ENCODE measurements at regions not wholly inside any gene's neighbourhood (a gene's known extent, or its start where the extent isn't known, plus 50 kb on each side); places are given as distances from the start of the nearest gene placed in this dataset.

DNA sequence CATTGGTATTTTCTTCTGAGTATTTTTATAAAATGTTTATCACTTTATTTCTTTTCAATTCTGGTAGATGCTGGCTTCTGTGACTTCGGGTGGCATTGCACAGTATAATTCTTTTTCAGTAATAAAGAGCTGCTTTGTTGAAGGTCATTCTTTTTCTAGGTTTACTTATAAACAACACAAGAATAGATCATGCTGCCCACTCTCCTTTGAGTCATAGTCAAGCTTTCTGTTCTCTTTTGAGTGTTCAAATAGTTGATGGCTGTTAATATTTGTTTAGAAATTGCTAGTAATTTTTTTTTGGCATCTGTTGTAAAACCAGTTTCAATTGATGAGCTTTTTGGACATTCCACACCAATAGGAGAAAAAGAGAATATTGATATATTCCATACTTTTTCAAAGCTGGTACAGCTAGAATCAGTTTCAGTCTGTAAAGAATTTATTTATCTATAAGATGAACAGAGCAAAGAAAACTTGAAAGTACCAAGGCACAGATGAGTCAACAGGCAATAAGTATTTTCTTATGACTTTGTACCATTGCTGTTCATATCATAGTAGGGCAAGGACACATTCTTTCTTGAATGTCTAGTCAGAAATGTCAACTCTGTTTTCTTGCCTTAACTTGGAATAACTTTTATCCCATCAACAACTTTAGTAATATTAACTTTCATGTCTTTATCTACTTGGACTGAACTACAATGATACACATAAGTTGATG lies 513.0 kb upstream of the SEL1L start:
- DNase-seq (ENCODE audit: low read depth in 1 of 2, low spot score in 2 of 2), result no peak
- Histone ChIP-seq H3K27me3 (replicated peaks) (no peaks in the 10 kb centered on the region), H3K9me3 (replicated peaks) (no peaks in the 10 kb centered on the region; the same call in none of the 2 replicates), H3K4me3 (no peak overlapping the region), H3K4me1 (replicated peaks) (no peaks in the 10 kb centered on the region), H3K36me3 (no peaks in the 10 kb centered on the region), H3K27ac (no peak overlapping the region)

DNA sequence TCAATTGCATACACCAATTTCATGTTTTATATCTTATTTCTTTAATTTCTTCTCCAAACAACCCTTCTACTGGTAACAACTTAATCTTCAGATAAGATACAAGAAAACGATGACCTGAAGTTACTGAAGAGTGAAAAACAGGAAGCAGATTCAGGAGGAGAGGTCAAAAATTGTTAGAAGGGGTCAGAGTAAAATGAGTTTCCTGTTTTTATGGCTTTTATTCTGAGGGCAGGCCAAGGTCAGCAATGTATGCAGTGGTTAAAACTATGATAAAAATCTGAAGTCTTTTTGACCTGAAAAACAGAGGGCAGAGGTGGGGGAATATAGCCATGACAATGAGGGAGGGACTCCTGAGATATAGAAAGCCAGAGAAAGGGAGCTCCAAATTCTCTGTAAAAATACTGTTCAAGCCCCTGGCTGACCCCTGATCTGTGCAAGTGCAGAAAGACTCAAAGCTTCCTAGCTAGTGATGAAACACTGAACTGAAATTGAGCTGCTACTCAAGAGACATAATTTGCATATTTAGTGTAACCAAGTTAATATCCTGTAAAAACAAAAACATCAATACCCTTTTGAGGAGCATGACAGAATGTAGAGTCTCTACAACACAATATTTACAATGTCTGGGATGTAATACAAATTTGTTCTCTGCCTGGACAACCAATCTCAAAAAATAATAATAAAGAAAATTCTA lies 514.3 kb upstream of the SEL1L start:
- DNase-seq (ENCODE audit: low read depth in 1 of 2, low spot score in 2 of 2), result no peak
- H3K9me3 ChIP-seq (replicated peaks), result no peaks in the 10 kb centered on the region; the same call in none of the 2 replicates
- no peak overlapping the region for H3K27ac ChIP-seq
- no peaks in the 10 kb centered on the region for H3K36me3 ChIP-seq
- H3K4me3 ChIP-seq, result no peak overlapping the region
- no peaks in the 10 kb centered on the region for H3K4me1 ChIP-seq (replicated peaks)
- no peaks in the 10 kb centered on the region for H3K27me3 ChIP-seq (replicated peaks)

DNA sequence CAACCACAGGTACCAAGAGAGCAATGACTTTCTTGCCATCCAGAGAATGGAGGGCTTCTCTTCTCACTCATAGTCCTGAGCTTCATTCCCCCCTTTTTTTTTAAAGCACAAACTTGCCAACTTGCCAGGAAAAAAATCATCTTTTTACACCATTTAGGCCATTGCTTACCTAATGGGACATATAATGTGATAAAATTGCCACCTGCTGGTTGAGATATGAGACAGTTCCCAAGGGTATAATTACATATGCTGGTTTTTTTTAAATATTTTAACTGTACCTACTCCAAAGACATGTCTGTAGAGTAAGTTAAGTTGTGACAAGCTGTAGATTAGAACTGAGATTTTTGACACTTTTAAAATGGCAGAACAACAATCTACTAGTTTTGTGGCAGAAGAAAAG lies 519.1 kb upstream of the SEL1L start:
- no peak for DNase-seq (ENCODE audit: low read depth in 1 of 2, low spot score in 2 of 2)
- Histone ChIP-seq H3K27me3 (replicated peaks) (no peaks in the 10 kb centered on the region), H3K4me3 (no peak overlapping the region), H3K36me3 (no peaks in the 10 kb centered on the region), H3K4me1 (replicated peaks) (no peaks in the 10 kb centered on the region), H3K9me3 (replicated peaks) (no peaks in the 10 kb centered on the region), H3K27ac (no peak overlapping the region)

DNA sequence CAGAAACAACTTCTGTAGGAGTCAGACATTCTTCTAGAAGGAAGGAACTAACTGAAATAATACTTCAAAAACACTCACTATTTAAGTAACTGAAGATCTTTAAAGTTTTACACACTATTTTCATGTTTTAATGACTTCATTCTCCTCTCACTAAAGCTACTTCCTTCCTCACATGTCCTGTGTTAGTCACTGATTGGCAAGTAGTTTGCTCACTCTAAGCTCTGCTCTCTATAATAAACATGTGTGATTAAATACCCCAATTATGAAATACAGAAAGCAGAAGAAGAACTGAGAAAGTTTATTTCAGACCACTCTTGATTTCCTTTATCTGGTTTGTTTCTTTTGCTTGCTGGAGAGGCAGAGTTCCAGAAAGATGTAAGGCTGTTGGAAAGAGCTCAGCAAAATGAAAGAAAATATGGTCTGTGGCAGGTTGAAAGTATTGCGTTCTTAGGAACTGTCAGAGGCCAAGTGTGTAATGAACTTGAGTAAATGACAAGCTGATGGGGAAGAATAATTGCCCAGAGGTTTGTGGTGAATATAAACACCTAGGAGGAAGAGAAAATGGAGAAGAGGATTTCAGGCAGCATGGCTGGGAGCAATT lies 522.0 kb upstream of the SEL1L start:
- Histone ChIP-seq H3K27me3 (replicated peaks) (no peaks in the 10 kb centered on the region), H3K36me3 (no peaks in the 10 kb centered on the region), H3K9me3 (replicated peaks) (0 out of 2 replicates have a peak, but pooled peaks cover 2% of the 10 kb centered on the region), H3K27ac (no peak overlapping the region), H3K4me1 (replicated peaks) (no peaks in the 10 kb centered on the region), H3K4me3 (no peak overlapping the region)
- DNase-seq (ENCODE audit: low read depth in 1 of 2, low spot score in 2 of 2), result no peak

DNA sequence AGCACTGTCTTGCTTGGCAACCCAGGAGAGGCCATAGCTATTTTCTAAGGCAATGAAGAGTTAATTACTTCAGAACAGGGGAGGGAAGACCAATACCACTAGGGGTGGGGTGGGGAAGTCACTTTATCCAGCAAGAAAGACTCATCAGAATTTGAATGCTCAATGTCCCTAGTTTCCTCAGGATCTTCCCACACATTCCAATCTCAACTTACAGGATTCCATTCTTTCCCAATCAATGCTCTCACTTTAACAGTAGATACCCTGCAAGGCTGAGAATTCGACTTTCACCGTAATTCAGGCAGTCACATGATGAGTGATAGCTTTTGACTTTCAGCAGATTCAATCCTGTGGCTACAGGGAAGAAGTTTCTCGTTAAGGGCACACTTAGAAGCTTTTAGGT lies 526.6 kb upstream of the SEL1L start:
- no peaks in the 10 kb centered on the region for H3K27me3 ChIP-seq (replicated peaks)
- H3K27ac ChIP-seq, result no peak overlapping the region
- no peak overlapping the region for H3K4me3 ChIP-seq
- H3K9me3 ChIP-seq (replicated peaks), result 0 out of 2 replicates have a peak, but pooled peaks cover 2% of the 10 kb centered on the region
- no peak for DNase-seq (ENCODE audit: low read depth in 1 of 2, low spot score in 2 of 2)
- H3K4me1 ChIP-seq (replicated peaks), result no peaks in the 10 kb centered on the region
- no peaks in the 10 kb centered on the region for H3K36me3 ChIP-seq

DNA sequence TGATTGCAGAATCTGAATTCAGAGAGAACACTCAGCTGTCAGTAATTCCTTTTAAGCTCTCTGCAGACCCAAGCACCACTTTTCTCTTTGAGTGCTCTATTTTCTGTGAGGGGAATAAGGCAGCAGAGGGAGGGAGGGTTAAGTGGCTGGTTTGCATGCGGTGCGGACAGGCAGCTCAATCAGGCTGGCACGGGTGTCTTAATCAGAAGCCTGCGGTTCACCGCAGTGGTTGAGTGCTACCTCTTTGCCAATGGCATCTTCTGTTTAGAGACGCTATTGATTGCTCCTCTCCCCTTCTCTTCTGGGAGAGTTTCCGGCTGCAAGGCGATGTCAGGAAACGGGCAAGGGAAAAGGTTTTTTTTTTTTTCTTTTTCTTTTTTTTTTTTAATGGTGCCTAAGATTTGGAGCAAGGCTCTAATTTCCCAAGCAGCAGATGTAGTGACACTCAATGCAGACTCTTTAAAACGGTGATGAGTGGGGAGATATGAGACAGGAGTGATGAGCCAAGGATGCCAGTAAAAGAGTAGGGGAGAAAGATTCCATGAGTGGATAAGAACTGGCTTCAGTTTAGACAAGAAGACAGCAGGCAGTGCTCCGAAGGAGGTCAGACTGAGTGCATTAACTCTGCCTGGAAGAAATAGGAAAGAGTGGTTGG lies 533.7 kb upstream of the SEL1L start:
- Histone ChIP-seq H3K27ac (no peak overlapping the region), H3K4me1 (replicated peaks) (no peaks in the 10 kb centered on the region), H3K9me3 (replicated peaks) (0 out of 2 replicates have a peak, but pooled peaks cover 2% of the 10 kb centered on the region), H3K4me3 (no peak overlapping the region), H3K27me3 (replicated peaks) (no peaks in the 10 kb centered on the region), H3K36me3 (no peaks in the 10 kb centered on the region)
- no peak for DNase-seq (ENCODE audit: low read depth in 1 of 2, low spot score in 2 of 2)

DNA sequence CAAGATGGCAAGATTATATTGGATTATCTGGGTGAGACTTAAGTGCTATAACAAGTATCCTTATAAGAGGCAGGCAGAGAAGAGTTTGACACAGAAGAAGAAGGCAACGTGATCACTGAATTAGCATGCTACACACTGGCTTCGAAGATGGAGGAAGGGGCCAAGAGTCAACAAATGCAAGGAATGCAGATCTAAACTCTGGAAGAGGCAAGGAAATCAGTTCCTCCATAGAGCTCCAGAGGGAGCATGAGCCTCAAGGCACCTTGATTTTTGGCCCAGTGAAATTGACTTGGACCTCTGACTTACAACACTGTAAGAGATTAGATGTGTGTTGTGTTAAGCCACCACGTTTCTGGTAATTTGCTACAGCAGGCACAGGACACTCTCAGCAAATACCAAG lies 536.4 kb upstream of the SEL1L start:
- Histone ChIP-seq H3K27me3 (replicated peaks) (no peaks in the 10 kb centered on the region), H3K36me3 (no peaks in the 10 kb centered on the region), H3K4me1 (replicated peaks) (no peaks in the 10 kb centered on the region), H3K9me3 (replicated peaks) (0 out of 2 replicates have a peak, but pooled peaks cover 2% of the 10 kb centered on the region), H3K27ac (no peak overlapping the region), H3K4me3 (no peak overlapping the region)
- DNase-seq (ENCODE audit: low read depth in 1 of 2, low spot score in 2 of 2), result no peak

DNA sequence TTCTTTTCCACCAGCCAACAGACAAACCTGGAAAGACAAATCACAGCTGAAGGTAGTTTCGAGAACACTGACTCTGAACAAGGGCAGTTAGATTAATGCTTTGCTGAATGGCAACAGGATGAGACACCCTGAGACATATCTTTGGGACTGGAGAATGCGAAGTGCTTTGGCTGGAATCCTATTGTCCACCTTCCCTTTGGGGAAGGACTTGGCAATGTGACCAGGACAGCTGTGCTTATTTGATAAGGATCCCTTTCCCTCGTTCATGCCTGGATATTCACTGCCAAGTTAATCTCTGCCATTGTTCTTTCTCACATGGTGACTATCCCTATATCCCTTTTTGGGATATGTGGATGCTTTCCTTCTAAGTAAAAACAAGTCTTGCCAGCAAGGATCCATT lies 537.1 kb upstream of the SEL1L start:
- H3K4me3 ChIP-seq, result no peak overlapping the region
- no peaks in the 10 kb centered on the region for H3K27me3 ChIP-seq (replicated peaks)
- H3K27ac ChIP-seq, result no peak overlapping the region
- no peak for DNase-seq (ENCODE audit: low read depth in 1 of 2, low spot score in 2 of 2)
- H3K9me3 ChIP-seq (replicated peaks), result 0 out of 2 replicates have a peak, but pooled peaks cover 2% of the 10 kb centered on the region
- no peaks in the 10 kb centered on the region for H3K4me1 ChIP-seq (replicated peaks)
- no peaks in the 10 kb centered on the region for H3K36me3 ChIP-seq

DNA sequence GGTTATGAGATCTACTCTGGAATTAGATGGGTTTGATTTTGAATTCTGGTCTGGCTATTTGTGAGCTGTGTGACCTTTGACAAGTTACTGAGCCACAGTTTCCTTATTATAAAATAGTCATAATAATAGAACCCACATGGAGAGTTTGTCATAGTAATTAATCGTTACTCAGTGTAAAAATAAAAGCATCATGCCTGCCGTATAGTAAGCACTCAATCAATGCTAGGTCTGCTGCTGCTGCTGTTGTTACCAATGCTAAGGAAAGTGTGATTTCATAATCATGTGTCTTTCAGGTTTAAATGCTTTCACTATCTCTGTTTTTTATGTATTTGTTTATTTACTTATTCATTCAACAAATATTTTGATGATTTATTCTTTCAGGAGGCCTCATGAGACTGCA lies 539.9 kb upstream of the SEL1L start:
- Histone ChIP-seq H3K27me3 (replicated peaks) (no peaks in the 10 kb centered on the region), H3K9me3 (replicated peaks) (0 out of 2 replicates have a peak, but pooled peaks cover 2% of the 10 kb centered on the region), H3K27ac (no peak overlapping the region), H3K4me3 (no peak overlapping the region), H3K36me3 (no peaks in the 10 kb centered on the region), H3K4me1 (replicated peaks) (no peaks in the 10 kb centered on the region)
- no peak for DNase-seq (ENCODE audit: low read depth in 1 of 2, low spot score in 2 of 2)

DNA sequence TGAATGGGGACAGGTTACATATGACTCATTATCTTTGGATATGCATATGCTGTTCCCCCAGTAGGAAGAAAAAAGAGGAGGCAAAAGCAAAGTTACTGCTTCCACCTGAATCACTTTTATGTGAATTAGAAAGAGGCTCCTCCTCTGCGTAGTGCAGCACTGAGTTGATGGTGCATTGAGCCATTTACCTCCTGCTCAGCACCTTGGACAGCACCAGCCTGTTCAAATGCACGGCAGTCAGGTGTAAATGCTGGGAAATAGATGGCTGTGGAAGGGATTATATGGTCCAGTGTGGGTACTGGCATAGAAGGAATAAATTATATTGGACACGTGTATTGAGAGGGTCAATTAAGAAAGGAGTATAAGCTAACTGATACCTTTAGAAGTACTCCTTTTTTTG lies 541.9 kb upstream of the SEL1L start:
- Histone ChIP-seq H3K36me3 (no peaks in the 10 kb centered on the region), H3K27me3 (replicated peaks) (no peaks in the 10 kb centered on the region), H3K4me1 (replicated peaks) (no peaks in the 10 kb centered on the region), H3K27ac (no peak overlapping the region), H3K4me3 (no peak overlapping the region), H3K9me3 (replicated peaks) (no peaks in the 10 kb centered on the region)
- DNase-seq (ENCODE audit: low read depth in 1 of 2, low spot score in 2 of 2), result no peak

DNA sequence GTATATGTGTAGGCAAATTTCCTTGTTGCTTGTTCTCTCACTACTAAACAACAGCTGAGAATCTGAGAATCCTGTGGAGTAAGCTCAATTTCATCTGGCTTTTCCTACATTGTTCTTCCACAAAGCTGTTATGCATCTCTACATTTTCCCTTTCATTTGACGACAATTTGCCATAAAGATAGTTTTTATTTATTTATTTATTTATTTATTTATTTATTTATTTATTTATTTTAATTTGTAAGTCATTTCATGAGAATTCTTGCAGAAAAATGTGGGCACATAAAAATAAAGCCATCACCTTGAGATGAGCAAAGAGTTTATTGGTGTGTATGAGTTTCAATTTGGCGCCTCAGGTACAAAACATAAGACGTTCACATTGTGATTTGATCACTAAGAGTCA lies 545.9 kb upstream of the SEL1L start:
- no peak overlapping the region for H3K4me3 ChIP-seq
- no peak for DNase-seq (ENCODE audit: low read depth in 1 of 2, low spot score in 2 of 2)
- no peak overlapping the region for H3K27ac ChIP-seq
- no peaks in the 10 kb centered on the region for H3K27me3 ChIP-seq (replicated peaks)
- H3K4me1 ChIP-seq (replicated peaks), result no peaks in the 10 kb centered on the region
- H3K9me3 ChIP-seq (replicated peaks), result no peaks in the 10 kb centered on the region; the same call in 1 of the 2 replicates
- no peaks in the 10 kb centered on the region for H3K36me3 ChIP-seq

DNA sequence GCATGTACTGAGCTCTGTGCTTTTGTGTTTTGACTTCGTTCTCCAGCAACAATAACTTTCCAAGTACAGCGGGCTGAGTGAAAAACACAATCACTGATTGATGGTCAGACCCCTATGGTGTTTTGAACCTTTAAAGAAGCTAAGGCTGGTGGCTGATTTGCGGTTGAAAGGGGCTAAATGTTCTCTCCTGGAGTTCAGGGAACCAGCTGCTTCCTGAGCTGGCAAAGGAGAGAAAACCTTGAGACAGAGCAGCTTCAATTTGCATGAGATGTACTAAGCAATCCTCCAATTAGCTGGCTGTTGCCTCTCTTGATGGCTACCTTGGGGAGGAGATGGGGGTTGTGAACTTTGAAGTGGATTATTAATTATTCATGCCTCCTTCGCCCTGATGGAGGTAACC lies 546.7 kb upstream of the SEL1L start:
- Histone ChIP-seq H3K4me1 (replicated peaks) (no peaks in the 10 kb centered on the region), H3K4me3 (no peak overlapping the region), H3K36me3 (no peaks in the 10 kb centered on the region), H3K27me3 (replicated peaks) (no peaks in the 10 kb centered on the region), H3K9me3 (replicated peaks) (no peaks in the 10 kb centered on the region; the same call in 1 of the 2 replicates), H3K27ac (no peak overlapping the region)
- DNase-seq (ENCODE audit: low read depth in 1 of 2, low spot score in 2 of 2), result no peak

DNA sequence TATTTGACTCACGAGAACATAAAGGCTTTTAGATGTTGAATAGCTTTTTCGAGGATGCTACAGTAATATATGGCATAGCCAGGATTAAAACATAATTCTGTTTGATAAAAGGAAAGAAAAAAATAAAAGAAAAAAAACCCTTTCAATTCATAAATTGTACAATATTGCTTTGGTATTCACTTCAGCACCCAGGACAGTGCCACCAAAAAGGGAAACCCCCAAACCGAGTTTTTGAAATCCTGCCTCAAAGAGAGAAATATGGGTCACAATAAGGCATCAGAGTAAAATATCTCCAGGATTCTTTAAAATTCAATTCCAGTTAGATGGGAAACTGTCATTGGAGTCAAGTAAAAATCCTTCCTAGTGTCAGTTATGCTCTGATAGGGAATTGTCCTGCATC lies 551.2 kb upstream of the SEL1L start:
- Histone ChIP-seq H3K27ac (no peak overlapping the region), H3K4me1 (replicated peaks) (no peaks in the 10 kb centered on the region), H3K36me3 (no peaks in the 10 kb centered on the region), H3K9me3 (replicated peaks) (no peaks in the 10 kb centered on the region; the same call in 1 of the 2 replicates), H3K4me3 (no peak overlapping the region), H3K27me3 (replicated peaks) (no peaks in the 10 kb centered on the region)
- no peak for DNase-seq (ENCODE audit: low read depth in 1 of 2, low spot score in 2 of 2)

DNA sequence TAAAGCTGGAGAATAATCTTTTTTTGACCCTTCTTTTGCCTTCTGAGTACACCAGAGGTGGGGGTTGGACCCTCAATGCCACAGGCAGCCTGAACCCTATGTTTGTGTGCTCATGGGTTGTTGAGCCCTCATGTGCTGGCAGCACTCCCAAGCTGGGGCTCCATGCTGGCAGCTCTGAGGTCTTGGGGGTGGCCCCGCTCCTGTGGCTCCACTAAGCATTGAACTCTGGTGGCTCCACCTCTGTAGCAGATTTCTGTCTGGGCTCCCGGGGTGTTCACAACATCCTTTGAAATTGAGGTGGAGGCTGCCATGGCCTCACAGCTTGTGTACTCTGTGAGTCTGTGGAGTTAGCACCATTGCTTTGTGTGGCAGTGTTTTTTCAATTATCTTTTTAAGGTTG lies 557.4 kb upstream of the SEL1L start:
- H3K4me1 ChIP-seq (replicated peaks), result no peaks in the 10 kb centered on the region
- no peaks in the 10 kb centered on the region for H3K9me3 ChIP-seq (replicated peaks)
- H3K27ac ChIP-seq, result no peak overlapping the region
- DNase-seq (ENCODE audit: low read depth in 1 of 2, low spot score in 2 of 2), result no peak
- H3K27me3 ChIP-seq (replicated peaks), result no peaks in the 10 kb centered on the region
- no peak overlapping the region for H3K4me3 ChIP-seq
- no peaks in the 10 kb centered on the region for H3K36me3 ChIP-seq
